HCT116 (cell line): ENCODE measurements at regions not wholly inside any gene's neighbourhood (a gene's known extent, or its start where the extent isn't known, plus 50 kb on each side); places are given as distances from the start of the nearest gene placed in this dataset.

Source experiments
- ATAC-seq: fragments of 200-7000 bp; cut with Tn5 transposase; 2 replicates; pipeline ENCODE4 v1.9.1; 2020; ENCODE audit warnings: mild to moderate bottlenecking, moderate library complexity
- BruUV-seq: library from RNA; stranded (reverse); fragments of 400-500 nt; replicated peaks from 2 replicates; lab custom pipeline; 2021; lab: Mats Ljungman, UMichigan
- CTCF ChIA-PET: fragments of 300-600 bp; sonication (Branson Sonifier 250); formaldehyde crosslinking; loops from one replicate; lab custom pipeline; 2021; ENCODE audit warnings: antibody characterized with exemption; lab: Charles Lee
- POLR2A ChIA-PET: fragments of 300-600, 350-600 bp; sonication (Branson Sonifier 250); formaldehyde crosslinking; loops from one replicate; lab custom pipeline; 2021; ENCODE audit warnings: antibody characterized with exemption; lab: Charles Lee
- RAD21 ChIA-PET, 2 experiments: fragments of 300-600 bp; sonication (Branson Sonifier 250); formaldehyde crosslinking; loops; one replicate each; lab custom pipeline; 2023; ENCODE audit warnings: low total read pairs in 2 of 2; ENCODE audit not compliant: uncharacterized antibody in 2 of 2, unreplicated experiment in 2 of 2, low non-redundant PET in 1 of 2; lab: Charles Lee
- DNase-seq: peaks from one replicate; pipeline ENCODE4 v3.0.0-alpha.2; 2010; ENCODE audit warnings: low read depth, low spot score
- H2AFZ ChIP-seq: fragments of 200-600 bp; shearing (Covaris generic), sonication (generic); 2 replicates; pipeline ENCODE4 v1.6.1; 2017; ENCODE audit warnings: low read depth, mixed run types, mixed read lengths, antibody characterized with exemption, low read length; ENCODE audit not compliant: poor library complexity, severe bottlenecking
- H3K27ac ChIP-seq: 2 replicates; pipeline ENCODE4 v1.5.1; 2012; ENCODE audit warnings: low read depth, low read length
- H3K27me3 ChIP-seq: fragments of 200-600 bp; sonication (generic); 2 replicates; pipeline ENCODE4 v1.6.1; 2016; ENCODE audit warnings: mixed run types, low read length, mixed read lengths; ENCODE audit not compliant: insufficient read depth
- H3K36me3 ChIP-seq, 2 experiments: fragments of 200-500 bp in 1 of 2; fragments of 200-600 bp in 1 of 2; sonication (Bioruptor generic) in 1 of 2; sonication (generic) in 1 of 2; 2 replicates each; pipeline versions ENCODE4 v1.5.1 to v1.6.1; 2014 to 2016; ENCODE audit warnings: low read length in 2 of 2, inconsistent platforms in 1 of 2, mixed read lengths in 1 of 2, mixed run types in 1 of 2; ENCODE audit not compliant: insufficient read depth in 2 of 2, control insufficient read depth in 1 of 2
- H3K4me1 ChIP-seq, 2 experiments: fragments of 200-600 bp in 1 of 2; sonication (generic) in 1 of 2; 2 replicates each; pipeline versions ENCODE4 v1.5.1 to v1.6.1; 2012 to 2017; ENCODE audit warnings: low read length in 2 of 2, inconsistent platforms in 1 of 2, mild to moderate bottlenecking in 1 of 2, mixed read lengths in 1 of 2, mixed run types in 1 of 2, moderate library complexity in 1 of 2; ENCODE audit not compliant: insufficient read depth in 2 of 2, control insufficient read depth in 1 of 2
- H3K4me2 ChIP-seq: fragments of 200-600 bp; sonication (generic); 2 replicates; pipeline ENCODE4 v1.6.1; 2017; ENCODE audit warnings: mixed run types, low read length, mixed read lengths
- H3K4me3 ChIP-seq, 2 experiments: fragments of 200-600 bp in 1 of 2; sonication (generic) in 1 of 2; replicated peaks in 1 of 2; 2 replicates each; pipeline ENCODE4 v1.5.1; 2011 to 2016; ENCODE audit warnings: low read length in 2 of 2, control low read depth in 1 of 2, low read depth in 1 of 2, mild to moderate bottlenecking in 1 of 2, mixed read lengths in 1 of 2, mixed run types in 1 of 2
- H3K79me2 ChIP-seq: fragments of 200-600 bp; sonication (generic); 2 replicates; pipeline ENCODE4 v1.6.1; 2017; ENCODE audit warnings: mild to moderate bottlenecking, mixed run types, low read length, moderate library complexity, mixed read lengths; ENCODE audit not compliant: insufficient read depth
- H3K9ac ChIP-seq: fragments of 200-600 bp; sonication (generic); 2 replicates; pipeline ENCODE4 v1.6.1; 2016; ENCODE audit warnings: low read length, mixed read lengths
- H3K9me2 ChIP-seq: fragments of 200-600 bp; sonication (generic), shearing (Covaris generic); 2 replicates; pipeline ENCODE4 v1.6.1; 2017; ENCODE audit warnings: mixed run types, mild to moderate bottlenecking, moderate library complexity; ENCODE audit not compliant: insufficient read depth
- H3K9me3 ChIP-seq, 2 experiments: fragments of 200-500 bp in 1 of 2; fragments of 200-600 bp in 1 of 2; sonication (Bioruptor generic) in 1 of 2; sonication (generic) in 1 of 2; 2 replicates each; pipeline ENCODE4 v1.6.1; 2014 to 2017; ENCODE audit warnings: low read length in 2 of 2, mixed read lengths in 2 of 2, inconsistent platforms in 1 of 2, low read depth in 1 of 2, mild to moderate bottlenecking in 1 of 2, mixed run types in 1 of 2, moderate library complexity in 1 of 2; ENCODE audit not compliant: control insufficient read depth in 1 of 2, insufficient read depth in 1 of 2
- H4K20me1 ChIP-seq: fragments of 200-600 bp; sonication (generic), shearing (Covaris generic); 2 replicates; pipeline ENCODE4 v1.6.1; 2017; ENCODE audit warnings: mixed run types, mild to moderate bottlenecking, moderate library complexity; ENCODE audit not compliant: insufficient read depth
- ATF3 ChIP-seq: IDR thresholded peaks from 2 replicates; pipeline ENCODE4 v1.6.1; 2012
- CBX3 ChIP-seq: IDR thresholded peaks from 2 replicates; pipeline ENCODE4 v1.6.1; 2012; ENCODE audit warnings: low read depth
- CTCF ChIP-seq, 3 experiments: fragments of 200-600 bp in 1 of 3; sonication (generic) in 1 of 3; IDR thresholded peaks in 2 of 3; conservative IDR thresholded peaks in 1 of 3; 2 replicates each; pipeline ENCODE4 v1.5.1; 2012 to 2017; ENCODE audit warnings: low read depth in 2 of 3, low read length in 2 of 3, antibody characterized with exemption in 1 of 3, borderline replicate concordance in 1 of 3, control low read depth in 1 of 3, mild to moderate bottlenecking in 1 of 3, mixed read lengths in 1 of 3, mixed run types in 1 of 3, moderate library complexity in 1 of 3; ENCODE audit not compliant: insufficient read depth in 1 of 3
- ELF1 ChIP-seq: IDR thresholded peaks from 2 replicates; pipeline ENCODE4 v1.6.1; 2012; ENCODE audit warnings: low read depth, borderline replicate concordance
- EZH2phosphoT487 ChIP-seq: fragments of 200-600 bp; IDR thresholded peaks from 2 replicates; pipeline ENCODE4 v1.6.1; 2018; ENCODE audit warnings: antibody characterized with exemption, borderline replicate concordance
- FOSL1 ChIP-seq: IDR thresholded peaks from 2 replicates; pipeline ENCODE4 v1.6.1; 2012; ENCODE audit warnings: low read depth
- JUND ChIP-seq: IDR thresholded peaks from 2 replicates; pipeline ENCODE4 v1.6.1; 2012
- MAX ChIP-seq: IDR thresholded peaks from 2 replicates; pipeline ENCODE4 v1.6.1; 2012
- POLR2A ChIP-seq: IDR thresholded peaks from 2 replicates; pipeline ENCODE4 v1.7.0; 2011; ENCODE audit warnings: borderline replicate concordance; ENCODE audit not compliant: insufficient read depth, insufficient read length; ENCODE audit errors: extremely low read depth
- POLR2AphosphoS5 ChIP-seq: IDR thresholded peaks from 2 replicates; pipeline ENCODE4 v1.6.1; 2011; ENCODE audit warnings: mild to moderate bottlenecking, low read depth, low read length, moderate library complexity
- REST ChIP-seq: IDR thresholded peaks from 2 replicates; pipeline ENCODE4 v1.6.1; 2012; ENCODE audit warnings: low read depth
- SP1 ChIP-seq: IDR thresholded peaks from 2 replicates; pipeline ENCODE4 v1.6.1; 2012; ENCODE audit warnings: low read depth
- SRF ChIP-seq: IDR thresholded peaks from 2 replicates; pipeline ENCODE4 v1.6.1; 2012; ENCODE audit warnings: low read depth
- TCF7L2 ChIP-seq: IDR thresholded peaks from 2 replicates; pipeline ENCODE4 v1.7.0; 2011; ENCODE audit warnings: borderline replicate concordance, inconsistent platforms; ENCODE audit not compliant: insufficient read depth, insufficient read length; ENCODE audit errors: extremely low read depth
- ZBTB33 ChIP-seq: IDR thresholded peaks from 2 replicates; pipeline ENCODE4 v1.6.1; 2011; ENCODE audit warnings: mild to moderate bottlenecking, low read length, moderate library complexity; ENCODE audit not compliant: insufficient replicate concordance; ENCODE audit errors: extremely low read depth
- ZFX ChIP-seq: fragments of 450-650 bp; IDR thresholded peaks from 2 replicates; pipeline ENCODE4 v1.6.1; 2017
- ZNF274 ChIP-seq: fragments of 200-500 bp; sonication (Bioruptor generic); IDR thresholded peaks from 2 replicates; pipeline ENCODE4 v1.6.1; 2014; ENCODE audit warnings: mild to moderate bottlenecking, low read depth, low read length, inconsistent platforms
- intact Hi-C: fragments of 100-400 bp; cut with micrococcal nuclease; formaldehyde crosslinking; loops from 2 replicates; pipeline ENCODE4 v1.10.0; 2022

- ATAC-seq, result no peak
- Histone ChIP-seq H3K79me2 (peaks cover 58% of the 10 kb centered on the region), H3K36me3 (peaks cover 0 to 6% of the 10 kb centered on the region in 2 experiments; a peak in 1 of 4 replicates), H4K20me1 (no peaks in the 10 kb centered on the region), H3K27me3 (no peaks in the 10 kb centered on the region), H3K4me3 (no peak overlapping the region), H3K9me2 (no peaks in the 10 kb centered on the region), H3K4me2 (no peak overlapping the region)
- ChIA-PET POLR2A (interaction anchor here (0.9 kb wide), 1 partner anchor 10 kb away, joined by 3 read pairs; no protein-coding TSS in a partner anchor), CTCF (no interaction called here), RAD21 (no interaction called here)
- no peak for TF ChIP-seq JUND
- no peak for TF ChIP-seq ZFX
- no peak for TF ChIP-seq FOSL1
- no peak for TF ChIP-seq SP1
- TF ChIP-seq ELF1, result no peak
- TF ChIP-seq TCF7L2, result no peak
- TF ChIP-seq POLR2AphosphoS5, result no peak
- no peak for TF ChIP-seq REST
- no peak for TF ChIP-seq SRF
- no peak for TF ChIP-seq CBX3
- no peak for TF ChIP-seq ZNF274
- TF ChIP-seq MAX, result no peak
- TF ChIP-seq ZBTB33, result no peak
- TF ChIP-seq EZH2phosphoT487, result no peak
- no peak for TF ChIP-seq CTCF (IDR thresholded peaks at IDR 0.05 in 2 of 3, conservative IDR thresholded peaks at IDR 0.05 in 1 of 3; ENCODE audit: borderline replicate concordance in 1 of 3, insufficient read depth in 1 of 3, low read depth in 2 of 3, low read length in 2 of 3)
- TF ChIP-seq POLR2A, result no peak
- no peak for TF ChIP-seq ATF3
- TF ChIP-seq, all 23 proteins: peak for 0
- BruUV-seq, result no TSS peak
- H3K9ac ChIP-seq, result no peak overlapping the region
- no peak overlapping the region for H3K27ac ChIP-seq
- no peak overlapping the region for H2AFZ ChIP-seq
- intact Hi-C loops, result no loop called here
- no peak for DNase-seq
- H3K4me1 ChIP-seq, result no peaks in the 10 kb centered on the region
- H3K9me3 ChIP-seq, result no peaks in the 10 kb centered on the region
These were observed 1196.3 kb upstream of the TMEM132C start for GRCh38 chr12:127070515-127071157.
